Lower lobe of right lung (tissue), 2 donors: ENCODE measurements at regions not wholly inside any gene's neighbourhood (a gene's known extent, or its start where the extent isn't known, plus 50 kb on each side); places are given as distances from the start of the nearest gene placed in this dataset.

Source experiments
- ATAC-seq, 2 donors: fragments of 200-7000 bp; cut with Tn5 transposase; one replicate each; pipeline ENCODE4 v1.9.1; 2020 to 2022; ENCODE audit warnings: mild to moderate bottlenecking in 2 of 2, moderate library complexity in 2 of 2
- DNase-seq: peaks from one replicate; pipeline ENCODE4 v3.0.0-alpha.2; 2020
- H3K27ac ChIP-seq: fragments of 200-600 bp; one replicate; pipeline ENCODE4 v1.8.0; 2022
- H3K27me3 ChIP-seq: fragments of 200-600 bp; one replicate; pipeline ENCODE4 v1.8.0; 2022; ENCODE audit warnings: low read depth
- H3K36me3 ChIP-seq: fragments of 200-600 bp; one replicate; pipeline ENCODE4 v1.8.0; 2022; ENCODE audit warnings: mild to moderate bottlenecking
- H3K4me1 ChIP-seq: fragments of 200-600 bp; one replicate; pipeline ENCODE4 v1.8.0; 2022
- H3K4me3 ChIP-seq: fragments of 200-600 bp; one replicate; pipeline ENCODE4 v1.8.0; 2022; ENCODE audit warnings: mild to moderate bottlenecking
- H3K9me3 ChIP-seq: fragments of 200-600 bp; one replicate; pipeline ENCODE4 v1.8.0; 2022
- CTCF ChIP-seq: fragments of 200-600 bp; IDR thresholded peaks from one replicate; pipeline ENCODE4 v1.8.0; 2022; ENCODE audit warnings: antibody characterized with exemption, mild to moderate bottlenecking
- intact Hi-C: fragments of 100-400 bp; cut with DNase I; formaldehyde crosslinking; loops from one replicate; pipeline ENCODE4 v1.11.0; 2022
- donor health status: DM: no; HTN: yes; CAD: no; lungs with severe emphysema.

GRCh38 chr13:92991692-92992091, 234.9 kb upstream of the GPC6 start:
- DNase-seq (no peak), ATAC-seq (no peak)
- TF ChIP-seq CTCF, result no peak
- intact Hi-C loops, result no loop called here
- Histone ChIP-seq H3K4me3 (no peak overlapping the region), H3K27ac (no peak overlapping the region), H3K36me3 (no peaks in the 10 kb centered on the region), H3K9me3 (no peaks in the 10 kb centered on the region), H3K27me3 (no peaks in the 10 kb centered on the region), H3K4me1 (no peaks in the 10 kb centered on the region)

GRCh38 chr13:92994056-92994455, 232.6 kb upstream of the GPC6 start:
- no peaks in the 10 kb centered on the region for H3K36me3 ChIP-seq
- no peak overlapping the region for H3K27ac ChIP-seq
- H3K9me3 ChIP-seq, result no peaks in the 10 kb centered on the region
- intact Hi-C loops, result no loop called here
- H3K4me3 ChIP-seq, result no peak overlapping the region
- ATAC-seq (no peak), DNase-seq (no peak)
- no peak for TF ChIP-seq CTCF
- H3K4me1 ChIP-seq, result no peaks in the 10 kb centered on the region
- H3K27me3 ChIP-seq, result no peaks in the 10 kb centered on the region

GRCh38 chr13:93001866-93002461, 224.6 kb upstream of the GPC6 start:
- no peak for TF ChIP-seq CTCF
- H3K4me3 ChIP-seq, result no peak overlapping the region
- H3K27ac ChIP-seq, result no peak overlapping the region
- ATAC-seq (no peak), DNase-seq (no peak)
- H3K27me3 ChIP-seq, result no peaks in the 10 kb centered on the region
- intact Hi-C loops, result no loop called here
- H3K4me1 ChIP-seq, result no peaks in the 10 kb centered on the region
- H3K9me3 ChIP-seq, result no peaks in the 10 kb centered on the region
- H3K36me3 ChIP-seq, result no peaks in the 10 kb centered on the region

GRCh38 chr13:93003531-93003930, 223.1 kb upstream of the GPC6 start:
- ATAC-seq (no peak), DNase-seq (no peak)
- Histone ChIP-seq H3K27me3 (no peaks in the 10 kb centered on the region), H3K27ac (no peak overlapping the region), H3K36me3 (no peaks in the 10 kb centered on the region), H3K4me3 (no peak overlapping the region), H3K9me3 (peaks cover 7% of the 10 kb centered on the region), H3K4me1 (no peaks in the 10 kb centered on the region)
- TF ChIP-seq CTCF, result no peak
- intact Hi-C loops, result no loop called here

- Histone ChIP-seq H3K9me3 (peaks cover 8% of the 10 kb centered on the region), H3K27ac (no peak overlapping the region), H3K4me3 (no peak overlapping the region), H3K36me3 (no peaks in the 10 kb centered on the region), H3K27me3 (no peaks in the 10 kb centered on the region), H3K4me1 (no peaks in the 10 kb centered on the region)
- ATAC-seq (no peak), DNase-seq (no peak)
- intact Hi-C loops, result no loop called here
- no peak for TF ChIP-seq CTCF
These were observed 221.7 kb upstream of the GPC6 start for GRCh38 chr13:93004919-93005318.

- ATAC-seq (no peak), DNase-seq (no peak)
- Histone ChIP-seq H3K36me3 (no peaks in the 10 kb centered on the region), H3K4me3 (no peak overlapping the region), H3K4me1 (no peaks in the 10 kb centered on the region), H3K27me3 (no peaks in the 10 kb centered on the region), H3K9me3 (peaks cover 8% of the 10 kb centered on the region), H3K27ac (no peak overlapping the region)
- intact Hi-C loops, result no loop called here
- TF ChIP-seq CTCF, result no peak
These were observed 218.7 kb upstream of the GPC6 start for GRCh38 chr13:93007928-93008327.
